BJ (cell line): ENCODE measurements at regions not wholly inside any gene's neighbourhood (a gene's known extent, or its start where the extent isn't known, plus 50 kb on each side); places are given as distances from the start of the nearest gene placed in this dataset.

Source experiments
- CTCF ChIA-PET: fragments of 350-600 bp; formaldehyde crosslinking; extraction: SDS; loops from one replicate; lab custom pipeline; 2021; ENCODE audit warnings: antibody characterized with exemption, inconsistent platforms; lab: Yijun Ruan, JAX
- POLR2A ChIA-PET: fragments of 300-600 bp; sonication (Branson Sonifier 250); formaldehyde crosslinking; extraction: SDS; loops from one replicate; lab custom pipeline; 2021; ENCODE audit warnings: antibody characterized with exemption; lab: Charles Lee
- DNase-seq: peaks from one replicate; pipeline ENCODE4 v3.0.0-alpha.2; 2011; ENCODE audit warnings: low read depth
- H3K27me3 ChIP-seq: 2 replicates; pipeline ENCODE4 v1.6.0; 2011; ENCODE audit warnings: low read length; ENCODE audit not compliant: control insufficient read depth, insufficient read depth
- H3K36me3 ChIP-seq: 2 replicates; pipeline ENCODE4 v1.5.1; 2011; ENCODE audit warnings: low read length; ENCODE audit not compliant: control insufficient read depth, insufficient read depth
- H3K4me3 ChIP-seq: 2 replicates; pipeline ENCODE4 v1.5.1; 2011; ENCODE audit warnings: low read depth, mild to moderate bottlenecking, control low read depth, low read length
- CTCF ChIP-seq: IDR thresholded peaks from 2 replicates; pipeline ENCODE4 v1.5.1; 2011; ENCODE audit warnings: low read depth, mild to moderate bottlenecking, control low read depth, inconsistent platforms, low read length, moderate library complexity; ENCODE audit not compliant: insufficient read depth

- ChIA-PET CTCF (interaction anchor here (0.7 kb wide), 1 partner anchor 310 kb away, joined by 3 read pairs; no protein-coding TSS in a partner anchor), POLR2A (no interaction called here)
- Histone ChIP-seq H3K4me3 (no peak overlapping the region), H3K36me3 (no peaks in the 10 kb centered on the region), H3K27me3 (no peaks in the 10 kb centered on the region)
- TF ChIP-seq CTCF, result no peak
- DNase-seq, result no peak
Observed at GRCh38 chr20:8079976-8080375, 52.1 kb upstream of the PLCB1 start.

- TF ChIP-seq CTCF, result peak; percentile 44
- CTCF ChIA-PET, result interaction anchor here (1.0 to 2.3 kb wide), 9 partner anchors 9 to 639 kb away, joined by 3 to 11 read pairs (median 7); no protein-coding TSS in a partner anchor
- DNase-seq, result no peak
- H3K4me3 ChIP-seq, result no peak overlapping the region
- no peaks in the 10 kb centered on the region for H3K27me3 ChIP-seq
- POLR2A ChIA-PET, result no interaction called here
- H3K36me3 ChIP-seq, result no peaks in the 10 kb centered on the region
Observed at GRCh38 chr20:8082025-8082424, 50.0 kb upstream of the PLCB1 start.
